ENCODE measurements at regions not wholly inside any gene's neighbourhood (a gene's known extent, or its start where the extent isn't known, plus 50 kb on each side); places are given as distances from the start of the nearest gene placed in this dataset.

DNA sequence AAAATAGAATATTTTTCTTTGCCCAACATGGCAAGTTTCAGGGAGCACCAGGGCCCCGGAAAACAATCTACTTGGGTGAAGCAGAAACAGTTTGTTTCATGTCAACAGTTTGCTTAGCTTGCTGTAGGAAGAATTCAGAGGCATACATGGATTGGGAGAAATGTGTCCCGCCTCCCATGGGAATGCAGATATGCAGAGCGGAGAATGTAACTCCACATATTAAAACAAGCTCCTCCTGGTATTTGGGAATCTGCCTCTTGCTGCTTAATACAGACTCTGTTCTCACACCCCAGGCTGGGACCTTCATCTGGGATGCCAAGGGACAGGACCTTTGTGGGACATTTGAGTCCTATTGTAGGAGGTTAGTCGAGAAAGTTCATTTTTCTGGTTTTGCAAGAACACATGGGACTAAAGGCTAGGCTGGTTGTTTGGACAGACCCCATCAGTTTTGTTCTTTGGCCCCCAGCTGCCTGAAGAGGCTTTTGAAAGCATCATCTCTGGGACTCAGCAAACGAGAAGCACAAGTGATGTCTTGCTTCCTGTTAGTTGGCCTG is 220.5 kb upstream of the ADRA1B start:
- TF ChIP-seq CTCF (IDR thresholded peaks at IDR 0.05) (no peak), POLR2A (IDR thresholded peaks at IDR 0.05) (no peak), POLR2AphosphoS5 (IDR thresholded peaks at IDR 0.05) (no peak)

All from breast epithelium (tissue), 3 donors.